ENCODE measurements at regions not wholly inside any gene's neighbourhood (a gene's known extent, or its start where the extent isn't known, plus 50 kb on each side); places are given as distances from the start of the nearest gene placed in this dataset.

GRCh38 chr13:112639521-112639920 lies 50.3 kb upstream of the ATP11A start:
- ChIA-PET CTCF (interaction anchor here (1.6 to 3.9 kb wide), 2 partner anchors 14 to 235 kb away, joined by 3 to 16 read pairs; no protein-coding TSS in a partner anchor), POLR2A (no interaction called here)

- ChIA-PET POLR2A (no interaction called here), CTCF (interaction anchor here (3.9 kb wide), 1 partner anchor 235 kb away, joined by 16 read pairs; no protein-coding TSS in a partner anchor)
Observed at GRCh38 chr13:112638919-112639318, 50.9 kb upstream of the ATP11A start.

- ChIA-PET POLR2A (no interaction called here), CTCF (interaction anchor here (3.9 kb wide), 1 partner anchor 236 kb away, joined by 16 read pairs; no protein-coding TSS in a partner anchor)
Observed at GRCh38 chr13:112638157-112638750, 50.3 kb upstream of the TUBGCP3 start.
